ENCODE measurements at regions not wholly inside any gene's neighbourhood (a gene's known extent, or its start where the extent isn't known, plus 50 kb on each side); places are given as distances from the start of the nearest gene placed in this dataset.

DNA sequence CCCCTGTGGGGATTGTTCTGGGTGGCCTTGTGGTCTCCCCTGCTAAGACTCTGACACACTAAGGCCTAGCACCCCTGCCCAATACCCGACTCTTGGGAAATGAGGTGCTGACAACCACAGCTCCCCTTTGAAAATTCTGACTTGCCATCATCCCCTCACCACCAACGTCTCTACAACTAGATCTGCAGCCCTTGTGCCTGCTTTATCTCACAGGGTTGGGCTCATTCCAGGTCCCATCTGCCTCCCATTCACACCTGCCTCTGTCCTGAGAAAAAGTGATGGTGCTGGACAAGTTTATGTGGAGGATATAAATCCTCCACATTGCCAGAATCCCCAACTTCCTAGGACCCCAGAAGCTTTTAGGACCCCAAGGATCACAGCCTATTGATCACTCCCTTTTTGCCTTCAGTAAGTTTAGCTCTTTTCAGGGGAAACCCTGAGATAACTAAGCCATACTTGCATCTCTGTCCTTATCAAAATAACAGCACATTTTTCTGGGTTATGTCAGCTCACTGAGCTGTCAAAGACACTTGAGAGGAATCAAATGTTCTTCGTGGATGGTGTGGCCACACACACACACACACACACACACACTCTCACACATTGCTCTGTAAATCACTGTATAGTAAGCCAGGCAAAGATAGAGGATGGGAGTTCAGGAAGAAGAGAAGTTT, 136.8 kb upstream of the CES5A start:
- Histone ChIP-seq H3K4me3 (ENCODE audit: low read length) (no peak overlapping the region), H3K9me3 (ENCODE audit: low read length) (no peaks in the 10 kb centered on the region), H3K27ac (ENCODE audit: low read length) (no peak overlapping the region), H2AFZ (ENCODE audit: low read depth, low read length) (no peak overlapping the region), H4K20me1 (ENCODE audit: insufficient read depth) (no peaks in the 10 kb centered on the region), H3K9ac (ENCODE audit: low read length) (no peak overlapping the region), H3F3A (ENCODE audit: insufficient read depth, low read length, poor library complexity, severe bottlenecking) (no peaks in the 10 kb centered on the region), H3K4me2 (ENCODE audit: low read length) (no peak overlapping the region), H3K27me3 (ENCODE audit: insufficient read depth, low read depth, low read length) (no peaks in the 10 kb centered on the region), H3K9me2 (ENCODE audit: insufficient read depth, low read length) (no peaks in the 10 kb centered on the region), H3K36me3 (ENCODE audit: insufficient read depth, low read length) (no peaks in the 10 kb centered on the region), H3K79me2 (replicated peaks; ENCODE audit: insufficient read depth, low read length) (no peaks in the 10 kb centered on the region)
- no peak for TF ChIP-seq TAF1 (IDR thresholded peaks at IDR 0.05; ENCODE audit: low read depth)
- no peak for TF ChIP-seq SMC3 (conservative IDR thresholded peaks at IDR 0.05; ENCODE audit: poor library complexity)
- TF ChIP-seq CTCF (IDR thresholded peaks at IDR 0.05; ENCODE audit: poor library complexity, severe bottlenecking): no peak
- no peak for TF ChIP-seq EZH2 (IDR thresholded peaks at IDR 0.05; ENCODE audit: borderline replicate concordance, insufficient read depth, low read length, poor library complexity, severe bottlenecking)
- no peak for TF ChIP-seq EP300 (conservative IDR thresholded peaks at IDR 0.05; ENCODE audit: poor library complexity, severe bottlenecking)
- peak; percentile 20 for TF ChIP-seq POLR2AphosphoS5 (IDR thresholded peaks at IDR 0.05)
- TF ChIP-seq RAD21 (conservative IDR thresholded peaks at IDR 0.05): no peak
- no peak for TF ChIP-seq REST (IDR thresholded peaks at IDR 0.05; ENCODE audit: borderline replicate concordance)
- TF ChIP-seq MXI1 (conservative IDR thresholded peaks at IDR 0.05; ENCODE audit: poor library complexity, severe bottlenecking): no peak

DNA sequence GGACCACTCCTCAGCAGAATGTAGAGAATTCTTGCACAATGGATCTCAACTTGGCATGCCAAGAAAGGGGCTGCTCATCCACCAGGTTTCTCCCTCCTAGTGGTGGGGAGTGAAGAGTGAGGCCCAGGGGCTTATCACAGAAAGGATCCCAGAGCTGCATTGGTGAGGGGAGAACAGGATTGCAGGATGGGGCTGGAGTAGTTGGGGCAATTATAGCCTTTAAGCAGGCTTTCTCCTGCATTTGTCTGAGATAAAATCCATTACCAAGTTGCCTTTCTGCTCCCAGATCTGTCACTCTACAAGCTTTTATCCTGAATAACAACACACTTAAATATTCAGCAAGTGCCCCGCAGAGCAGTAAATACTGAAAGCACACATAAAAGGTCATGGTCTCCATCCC, 130.8 kb upstream of the CES5A start:
- Histone ChIP-seq H3K9me2 (ENCODE audit: insufficient read depth, low read length) (no peaks in the 10 kb centered on the region), H2AFZ (ENCODE audit: low read depth, low read length) (no peak overlapping the region), H3K4me3 (ENCODE audit: low read length) (no peak overlapping the region), H3K27ac (ENCODE audit: low read length) (peak overlapping the region; percentile 73), H3F3A (ENCODE audit: insufficient read depth, low read length, poor library complexity, severe bottlenecking) (no peaks in the 10 kb centered on the region), H3K27me3 (ENCODE audit: insufficient read depth, low read depth, low read length) (no peaks in the 10 kb centered on the region), H3K9me3 (ENCODE audit: low read length) (no peaks in the 10 kb centered on the region), H3K4me2 (ENCODE audit: low read length) (no peak overlapping the region), H3K79me2 (replicated peaks; ENCODE audit: insufficient read depth, low read length) (no peaks in the 10 kb centered on the region), H4K20me1 (ENCODE audit: insufficient read depth) (no peaks in the 10 kb centered on the region), H3K36me3 (ENCODE audit: insufficient read depth, low read length) (no peaks in the 10 kb centered on the region), H3K9ac (ENCODE audit: low read length) (no peak overlapping the region)
- peak; percentile 86 for TF ChIP-seq REST (IDR thresholded peaks at IDR 0.05; ENCODE audit: borderline replicate concordance)
- TF ChIP-seq EZH2 (IDR thresholded peaks at IDR 0.05; ENCODE audit: borderline replicate concordance, insufficient read depth, low read length, poor library complexity, severe bottlenecking): no peak
- TF ChIP-seq MXI1 (conservative IDR thresholded peaks at IDR 0.05; ENCODE audit: poor library complexity, severe bottlenecking): peak; percentile 31
- peak; percentile 41 for TF ChIP-seq RAD21 (conservative IDR thresholded peaks at IDR 0.05)
- no peak for TF ChIP-seq TAF1 (IDR thresholded peaks at IDR 0.05; ENCODE audit: low read depth)
- peak; percentile 47 for TF ChIP-seq SMC3 (conservative IDR thresholded peaks at IDR 0.05; ENCODE audit: poor library complexity)
- TF ChIP-seq CTCF (IDR thresholded peaks at IDR 0.05; ENCODE audit: poor library complexity, severe bottlenecking): peak; percentile 50
- peak; percentile 81 for TF ChIP-seq POLR2AphosphoS5 (IDR thresholded peaks at IDR 0.05)
- peak; percentile 70 for TF ChIP-seq EP300 (conservative IDR thresholded peaks at IDR 0.05; ENCODE audit: poor library complexity, severe bottlenecking)

Data from neural cell (in vitro differentiated cells).